ENCODE measurements at regions not wholly inside any gene's neighbourhood (a gene's known extent, or its start where the extent isn't known, plus 50 kb on each side); places are given as distances from the start of the nearest gene placed in this dataset.

- Histone ChIP-seq H3K4me2 (ENCODE audit: insufficient read depth, insufficient read length, low read length) (no peak overlapping the region), H3K23ac (ENCODE audit: insufficient read length, low read depth, low read length) (no peak overlapping the region), H2BK15ac (ENCODE audit: low read depth, low read length) (no peak overlapping the region), H3K9me3 (ENCODE audit: control insufficient read depth, low read depth, low read length) (no peaks in the 10 kb centered on the region), H3K79me1 (ENCODE audit: insufficient read depth, low read depth, low read length, poor library complexity, severe bottlenecking) (no peaks in the 10 kb centered on the region), H3K14ac (ENCODE audit: insufficient read depth, low read length) (no peak overlapping the region), H3K79me2 (ENCODE audit: insufficient read depth, low read length) (no peaks in the 10 kb centered on the region), H4K8ac (replicated peaks; ENCODE audit: insufficient read length, low read depth, low read length) (no peak overlapping the region), H4K5ac (ENCODE audit: insufficient read length, low read depth, low read length) (no peak overlapping the region), H2BK12ac (ENCODE audit: insufficient read length, low read depth, low read length) (no peak overlapping the region), H2AFZ (ENCODE audit: low read length) (no peak overlapping the region), H3K18ac (ENCODE audit: insufficient read length, low read depth, low read length) (no peak overlapping the region), H3T11ph (ENCODE audit: low read length) (no peak overlapping the region), H3K9ac (ENCODE audit: extremely low read depth, insufficient read length, low read length) (no peak overlapping the region), H2BK20ac (ENCODE audit: low read depth, low read length, poor library complexity, severe bottlenecking) (no peak overlapping the region), H4K20me1 (ENCODE audit: control insufficient read depth, insufficient read depth, insufficient read length) (no peaks in the 10 kb centered on the region), H4K91ac (ENCODE audit: insufficient read length, low read depth, low read length) (no peak overlapping the region), H2AK5ac (ENCODE audit: insufficient read length, low read length) (no peak overlapping the region), H3K27me3 (ENCODE audit: insufficient read depth, low read length) (no peaks in the 10 kb centered on the region), H2BK120ac (ENCODE audit: low read depth, low read length, poor library complexity, severe bottlenecking) (no peak overlapping the region), H3K4me1 (ENCODE audit: insufficient read depth, low read length) (peaks cover 4% of the 10 kb centered on the region), H3K27ac (ENCODE audit: insufficient read length, low read depth, low read length) (no peak overlapping the region), H3K23me2 (ENCODE audit: insufficient read length, low read depth, low read length, poor library complexity, severe bottlenecking) (no peaks in the 10 kb centered on the region), H3K4ac (ENCODE audit: low read depth, low read length) (no peak overlapping the region), H3K56ac (ENCODE audit: insufficient read length, low read depth, low read length) (no peak overlapping the region), H2BK5ac (ENCODE audit: insufficient read length, low read length) (no peak overlapping the region)
- DNase-seq, result no peak
- H3K4me1 Mint-ChIP-seq, result peaks cover 58 to 65% of the 10 kb centered on the region in 2 experiments
- whole genome bisulfite sequencing (ENCODE audit: extremely low coverage, insufficient read length, low lambda C conversion rate), result no CpG with 5 or more reads among the region's 6 CpGs
- no peaks in the 10 kb centered on the region for H3K36me3 Mint-ChIP-seq (ENCODE audit: insufficient read depth in 1 of 3, low read depth in 3 of 3)
- H3K27ac Mint-ChIP-seq, result peak overlapping the region in 2 of 3 experiments; percentile 47 to 98; a peak in 5 of 7 replicates
- H3K27me3 Mint-ChIP-seq (ENCODE audit: low read depth), result no peaks in the 10 kb centered on the region
- no peaks in the 10 kb centered on the region; a peak in 1 of 5 replicates for H3K9me3 Mint-ChIP-seq
- no peak for TF ChIP-seq CTCF (conservative IDR thresholded peaks at IDR 0.05)
- H3K4me3 Mint-ChIP-seq, result peak overlapping the region in 1 of 2 experiments; percentile 4; a peak in 1 of 5 replicates
Observed at GRCh38 chr13:28586439-28587173, 72.3 kb upstream of the POMP start.

Measured in H9 (cell line).